GM12865 (cell line): ENCODE measurements at regions not wholly inside any gene's neighbourhood (a gene's known extent, or its start where the extent isn't known, plus 50 kb on each side); places are given as distances from the start of the nearest gene placed in this dataset.

Source experiments
- DNase-seq: peaks from one replicate; pipeline ENCODE4 v3.0.0; 2010; ENCODE audit warnings: low read depth
- H3K4me3 ChIP-seq: 2 replicates; pipeline ENCODE4 v1.5.1; 2011; ENCODE audit warnings: mild to moderate bottlenecking, low read depth, low read length, control low read depth
- TF ChIP-seq, protein P1 (sequence below): IDR thresholded peaks from 2 replicates; pipeline ENCODE4 v1.5.1; 2011; ENCODE audit warnings: low read length, control low read depth, low read depth, inconsistent platforms; ENCODE audit not compliant: insufficient read depth; ENCODE audit errors: missing control alignments

DNA sequence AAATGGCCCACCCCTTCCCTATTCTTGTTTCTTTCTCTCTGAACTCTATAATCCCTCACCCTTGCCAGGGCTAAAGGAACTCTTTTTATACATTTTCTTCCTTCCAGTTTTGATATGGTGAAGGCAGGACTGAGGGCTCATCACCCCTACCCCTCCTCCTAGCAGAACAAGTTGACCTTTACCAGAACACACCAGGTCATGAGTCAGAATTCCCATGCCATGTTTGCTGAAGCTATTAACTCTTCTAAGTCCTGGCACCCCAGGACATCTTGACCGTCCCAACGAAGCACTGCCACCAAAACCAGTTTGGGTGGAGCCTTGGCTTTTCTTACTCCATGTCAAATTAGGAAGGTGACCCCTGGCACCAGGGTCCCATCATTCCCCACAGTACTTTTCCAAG is 57.5 kb upstream of the DYNLT3 start:
- H3K4me3 ChIP-seq: no peak overlapping the region
- DNase-seq: no peak
- TF ChIP-seq, protein P1, sequence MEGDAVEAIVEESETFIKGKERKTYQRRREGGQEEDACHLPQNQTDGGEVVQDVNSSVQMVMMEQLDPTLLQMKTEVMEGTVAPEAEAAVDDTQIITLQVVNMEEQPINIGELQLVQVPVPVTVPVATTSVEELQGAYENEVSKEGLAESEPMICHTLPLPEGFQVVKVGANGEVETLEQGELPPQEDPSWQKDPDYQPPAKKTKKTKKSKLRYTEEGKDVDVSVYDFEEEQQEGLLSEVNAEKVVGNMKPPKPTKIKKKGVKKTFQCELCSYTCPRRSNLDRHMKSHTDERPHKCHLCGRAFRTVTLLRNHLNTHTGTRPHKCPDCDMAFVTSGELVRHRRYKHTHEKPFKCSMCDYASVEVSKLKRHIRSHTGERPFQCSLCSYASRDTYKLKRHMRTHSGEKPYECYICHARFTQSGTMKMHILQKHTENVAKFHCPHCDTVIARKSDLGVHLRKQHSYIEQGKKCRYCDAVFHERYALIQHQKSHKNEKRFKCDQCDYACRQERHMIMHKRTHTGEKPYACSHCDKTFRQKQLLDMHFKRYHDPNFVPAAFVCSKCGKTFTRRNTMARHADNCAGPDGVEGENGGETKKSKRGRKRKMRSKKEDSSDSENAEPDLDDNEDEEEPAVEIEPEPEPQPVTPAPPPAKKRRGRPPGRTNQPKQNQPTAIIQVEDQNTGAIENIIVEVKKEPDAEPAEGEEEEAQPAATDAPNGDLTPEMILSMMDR: no peak

DNA sequence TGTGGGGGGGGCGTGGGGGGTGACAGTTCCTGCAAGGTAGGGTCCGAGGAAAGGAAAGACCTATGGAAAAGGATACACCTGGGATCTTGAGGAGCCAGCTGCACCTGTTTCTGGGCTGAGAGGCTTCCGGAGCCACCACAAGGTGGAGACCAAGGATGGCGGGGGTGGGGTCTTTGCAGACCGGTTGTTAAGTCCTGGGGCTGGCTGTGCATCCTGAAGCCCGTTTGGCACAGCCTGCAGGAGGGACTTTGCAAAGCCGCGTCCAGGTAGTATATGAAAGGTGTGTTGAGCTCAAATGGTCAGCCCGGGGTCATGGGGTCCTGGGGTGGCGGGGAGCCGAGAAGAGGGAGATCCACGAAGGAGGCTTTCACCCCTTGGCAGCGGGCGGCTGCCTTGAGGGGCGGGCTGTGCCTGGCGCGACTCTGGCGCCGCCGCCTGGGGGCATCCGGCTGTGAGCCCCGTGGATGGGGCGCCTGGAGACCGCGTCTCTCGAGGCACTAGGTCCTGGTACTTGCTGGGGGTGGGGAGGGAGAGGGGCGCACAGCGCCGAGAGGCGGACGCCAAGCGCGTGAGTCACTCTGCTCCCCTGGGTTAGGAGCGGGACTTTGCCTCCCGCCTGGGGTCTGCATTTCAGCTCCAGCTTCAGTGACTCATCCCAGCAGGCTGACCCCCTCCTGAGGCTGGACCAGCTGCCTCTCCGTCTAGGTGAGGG is 58.2 kb upstream of the DYNLT3 start:
- TF ChIP-seq, protein P1: no peak
- DNase-seq: no peak
- no peak overlapping the region for H3K4me3 ChIP-seq

DNA sequence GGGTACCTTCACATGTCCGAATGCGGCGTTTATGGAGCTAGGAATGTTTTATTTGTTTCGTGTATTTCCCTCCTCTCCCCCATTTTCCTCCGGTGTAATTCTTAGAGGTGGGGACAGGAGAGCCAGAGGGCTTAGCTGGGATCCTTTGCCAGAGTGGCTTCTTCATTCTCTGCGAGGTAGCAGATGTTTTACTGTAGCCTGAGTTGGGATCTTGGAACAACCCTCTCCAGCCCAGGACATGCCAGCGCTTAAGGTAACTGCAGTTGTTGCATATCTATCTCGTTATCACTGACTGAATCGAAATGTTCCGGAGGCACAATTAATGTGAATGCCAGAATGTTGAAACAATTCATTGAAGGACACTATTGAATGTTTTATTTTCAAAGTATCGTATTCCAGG is 59.0 kb upstream of the DYNLT3 start:
- no peak overlapping the region for H3K4me3 ChIP-seq
- no peak for DNase-seq
- TF ChIP-seq, protein P1: no peak

DNA sequence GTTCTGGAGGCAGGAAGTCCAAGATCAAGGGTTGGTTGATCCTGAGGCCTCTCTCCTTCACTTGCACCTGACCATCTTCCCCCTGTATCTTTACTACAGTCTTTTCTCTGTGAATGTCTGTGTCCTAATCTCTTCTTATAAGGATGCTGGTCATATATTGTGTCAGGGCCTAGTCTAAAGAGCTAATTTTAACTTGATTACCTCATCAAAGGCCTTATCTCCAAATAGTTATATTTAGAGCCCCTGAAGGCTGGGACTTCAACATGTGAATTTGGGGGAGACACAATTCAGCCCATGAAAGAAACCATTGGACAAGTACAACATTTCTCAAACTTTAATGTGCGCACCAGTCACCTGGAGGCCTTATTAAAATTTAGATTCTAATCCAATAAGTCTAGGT is 62.8 kb upstream of the DYNLT3 start:
- TF ChIP-seq, protein P1: no peak
- no peak for DNase-seq
- H3K4me3 ChIP-seq: no peak overlapping the region

DNA sequence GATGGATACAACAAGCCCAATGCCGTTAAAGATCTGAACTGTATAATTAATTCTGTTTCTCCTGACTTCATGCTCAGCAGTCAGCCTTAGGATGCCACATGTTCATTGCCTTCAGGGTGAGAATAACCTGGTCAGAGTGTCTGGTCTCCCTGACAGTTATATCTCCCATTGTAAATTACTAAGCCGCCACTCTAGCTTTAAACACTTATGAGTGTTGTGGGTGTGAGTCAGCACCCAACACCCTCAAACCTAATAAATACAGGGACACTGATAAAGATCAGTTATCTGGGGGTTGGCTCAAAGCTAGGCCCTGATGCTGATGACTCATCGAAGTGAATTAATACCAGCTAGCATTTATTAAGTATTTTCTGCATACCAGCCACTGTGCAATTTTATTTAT is 64.9 kb upstream of the DYNLT3 start:
- TF ChIP-seq, protein P1: no peak
- no peak overlapping the region for H3K4me3 ChIP-seq
- DNase-seq: no peak

DNA sequence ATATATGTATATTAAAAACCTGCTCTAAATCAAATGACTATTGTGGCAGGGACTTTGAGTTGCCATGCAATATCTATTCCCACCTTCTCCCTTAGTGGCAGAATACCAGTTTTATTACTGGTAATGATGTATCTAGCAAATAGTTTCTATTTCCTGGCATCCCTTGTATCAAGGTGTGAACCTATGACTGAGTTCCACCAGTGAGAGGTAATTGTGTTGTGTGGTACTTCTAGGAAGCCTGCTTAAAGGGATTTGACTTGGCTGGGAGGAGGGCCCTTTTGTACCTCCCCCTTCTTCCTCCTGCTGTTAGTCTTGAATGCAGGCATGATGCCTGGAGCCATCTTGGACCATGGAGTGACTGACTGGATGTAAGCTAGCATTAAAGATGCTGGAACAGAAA is 65.4 kb upstream of the DYNLT3 start:
- no peak for DNase-seq
- H3K4me3 ChIP-seq: no peak overlapping the region
- TF ChIP-seq, protein P1: no peak

DNA sequence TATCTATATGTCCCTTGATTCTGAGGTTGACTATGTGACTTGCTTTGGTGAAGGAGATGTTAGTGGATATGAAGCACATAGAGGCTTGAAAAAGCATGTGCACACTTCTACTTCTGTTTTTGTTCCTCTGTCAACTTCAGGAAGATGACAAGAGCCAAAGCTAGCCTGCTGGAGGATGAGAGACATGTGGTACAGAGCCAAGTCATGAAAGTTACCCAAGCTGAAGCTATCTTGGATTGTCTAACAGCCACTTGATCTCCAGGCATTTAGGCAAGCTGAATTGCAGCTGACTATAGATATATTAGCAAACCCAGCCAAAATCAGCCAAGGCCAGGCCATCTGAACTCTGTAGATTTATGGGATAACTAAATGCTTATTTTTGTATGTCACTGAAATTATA is 70.8 kb upstream of the DYNLT3 start:
- no peak overlapping the region for H3K4me3 ChIP-seq
- TF ChIP-seq, protein P1: no peak
- no peak for DNase-seq
